Panc1 (cell line): ENCODE measurements at regions not wholly inside any gene's neighbourhood (a gene's known extent, or its start where the extent isn't known, plus 50 kb on each side); places are given as distances from the start of the nearest gene placed in this dataset.

Experiments used
- CTCF ChIP-seq: fragments of 450-650 bp; IDR thresholded peaks from 2 replicates; pipeline ENCODE4 v1.5.1; 2017; ENCODE audit warnings: mild to moderate bottlenecking
- TCF7L2 ChIP-seq: IDR thresholded peaks from 2 replicates; pipeline ENCODE4 v1.6.1; 2011; ENCODE audit warnings: mild to moderate bottlenecking, low read depth, low read length, inconsistent platforms

- TF ChIP-seq CTCF (no peak), TCF7L2 (no peak)
Observed at GRCh38 chr1:187839873-187840272, 1011.1 kb downstream of the PLA2G4A start.
